ENCODE measurements at regions not wholly inside any gene's neighbourhood (a gene's known extent, or its start where the extent isn't known, plus 50 kb on each side); places are given as distances from the start of the nearest gene placed in this dataset.

GRCh38 chr3:77807312-77807711 lies 767.4 kb downstream of the ROBO2 start:
- no peaks in the 10 kb centered on the region for H4K20me1 ChIP-seq (ENCODE audit: low read depth, low read length)
- H3K4me2 ChIP-seq (ENCODE audit: low read depth, low read length, poor library complexity, severe bottlenecking) = no peak overlapping the region
- TF ChIP-seq CTCF (IDR thresholded peaks at IDR 0.05; ENCODE audit: insufficient read depth, low read length, poor library complexity, severe bottlenecking) = no peak
- TF ChIP-seq EZH2phosphoT487 (conservative IDR thresholded peaks at IDR 0.05; ENCODE audit: low read length) = no peak
- no peak overlapping the region for H3K9ac ChIP-seq (ENCODE audit: low read length)
- H3K9me3 ChIP-seq (ENCODE audit: insufficient read depth, low read length) = no peaks in the 10 kb centered on the region
- no peaks in the 10 kb centered on the region for H3F3A ChIP-seq (ENCODE audit: insufficient read depth)
- no peaks in the 10 kb centered on the region for H3K79me2 ChIP-seq (ENCODE audit: insufficient read depth, low read length)
- H3K9me2 ChIP-seq (replicated peaks; ENCODE audit: insufficient read depth, low read length) = no peaks in the 10 kb centered on the region
- no peaks in the 10 kb centered on the region for H3K27me3 ChIP-seq (ENCODE audit: low read length)
- no peak overlapping the region for H3K27ac ChIP-seq (ENCODE audit: low read depth, low read length)
- no peaks in the 10 kb centered on the region for H3K36me3 ChIP-seq (ENCODE audit: low read length)
- H3K4me3 ChIP-seq (ENCODE audit: insufficient read depth, low read length, poor library complexity, severe bottlenecking) = no peak overlapping the region
- H2AFZ ChIP-seq (ENCODE audit: low read depth, low read length, severe bottlenecking) = no peak overlapping the region

- Histone ChIP-seq H3K4me2 (ENCODE audit: low read depth, low read length, poor library complexity, severe bottlenecking) (no peak overlapping the region), H3K27me3 (ENCODE audit: low read length) (no peaks in the 10 kb centered on the region), H3K9me3 (ENCODE audit: insufficient read depth, low read length) (no peaks in the 10 kb centered on the region), H3F3A (ENCODE audit: insufficient read depth) (no peaks in the 10 kb centered on the region), H3K79me2 (ENCODE audit: insufficient read depth, low read length) (no peaks in the 10 kb centered on the region), H3K4me3 (ENCODE audit: insufficient read depth, low read length, poor library complexity, severe bottlenecking) (no peak overlapping the region), H4K20me1 (ENCODE audit: low read depth, low read length) (no peaks in the 10 kb centered on the region), H2AFZ (ENCODE audit: low read depth, low read length, severe bottlenecking) (no peak overlapping the region), H3K9ac (ENCODE audit: low read length) (no peak overlapping the region), H3K9me2 (replicated peaks; ENCODE audit: insufficient read depth, low read length) (no peaks in the 10 kb centered on the region), H3K36me3 (ENCODE audit: low read length) (no peaks in the 10 kb centered on the region), H3K27ac (ENCODE audit: low read depth, low read length) (no peak overlapping the region)
- no peak for TF ChIP-seq CTCF (IDR thresholded peaks at IDR 0.05; ENCODE audit: insufficient read depth, low read length, poor library complexity, severe bottlenecking)
- no peak for TF ChIP-seq EZH2phosphoT487 (conservative IDR thresholded peaks at IDR 0.05; ENCODE audit: low read length)
Measured at GRCh38 chr3:77814845-77815244, 774.9 kb downstream of the ROBO2 start.

- Histone ChIP-seq H3K36me3 (ENCODE audit: low read length) (no peaks in the 10 kb centered on the region), H3K9me3 (ENCODE audit: insufficient read depth, low read length) (no peaks in the 10 kb centered on the region), H3K79me2 (ENCODE audit: insufficient read depth, low read length) (no peaks in the 10 kb centered on the region), H3K4me3 (ENCODE audit: insufficient read depth, low read length, poor library complexity, severe bottlenecking) (no peak overlapping the region), H2AFZ (ENCODE audit: low read depth, low read length, severe bottlenecking) (no peak overlapping the region), H3K9ac (ENCODE audit: low read length) (no peak overlapping the region), H3K27ac (ENCODE audit: low read depth, low read length) (no peak overlapping the region), H4K20me1 (ENCODE audit: low read depth, low read length) (no peaks in the 10 kb centered on the region), H3K27me3 (ENCODE audit: low read length) (no peaks in the 10 kb centered on the region), H3K4me2 (ENCODE audit: low read depth, low read length, poor library complexity, severe bottlenecking) (no peak overlapping the region), H3K9me2 (replicated peaks; ENCODE audit: insufficient read depth, low read length) (no peaks in the 10 kb centered on the region), H3F3A (ENCODE audit: insufficient read depth) (no peaks in the 10 kb centered on the region)
- no peak for TF ChIP-seq EZH2phosphoT487 (conservative IDR thresholded peaks at IDR 0.05; ENCODE audit: low read length)
Measured at GRCh38 chr3:77815467-77815866, 775.6 kb downstream of the ROBO2 start.

- TF ChIP-seq EZH2phosphoT487 (conservative IDR thresholded peaks at IDR 0.05; ENCODE audit: low read length) (no peak), CTCF (IDR thresholded peaks at IDR 0.05; ENCODE audit: insufficient read depth, low read length, poor library complexity, severe bottlenecking) (no peak)
- H3K27me3 ChIP-seq (ENCODE audit: low read length) = no peaks in the 10 kb centered on the region
- no peak overlapping the region for H3K27ac ChIP-seq (ENCODE audit: low read depth, low read length)
- H3K9me2 ChIP-seq (replicated peaks; ENCODE audit: insufficient read depth, low read length) = no peaks in the 10 kb centered on the region
- H3K9ac ChIP-seq (ENCODE audit: low read length) = no peak overlapping the region
- H3K9me3 ChIP-seq (ENCODE audit: insufficient read depth, low read length) = no peaks in the 10 kb centered on the region
- H3K4me3 ChIP-seq (ENCODE audit: insufficient read depth, low read length, poor library complexity, severe bottlenecking) = no peak overlapping the region
- H3F3A ChIP-seq (ENCODE audit: insufficient read depth) = no peaks in the 10 kb centered on the region
- H3K79me2 ChIP-seq (ENCODE audit: insufficient read depth, low read length) = no peaks in the 10 kb centered on the region
- no peaks in the 10 kb centered on the region for H4K20me1 ChIP-seq (ENCODE audit: low read depth, low read length)
- no peak overlapping the region for H2AFZ ChIP-seq (ENCODE audit: low read depth, low read length, severe bottlenecking)
- no peak overlapping the region for H3K4me2 ChIP-seq (ENCODE audit: low read depth, low read length, poor library complexity, severe bottlenecking)
- H3K36me3 ChIP-seq (ENCODE audit: low read length) = no peaks in the 10 kb centered on the region
Measured at GRCh38 chr3:77816366-77816765, 776.5 kb downstream of the ROBO2 start.
